WTC11 (cell line): ENCODE measurements at regions not wholly inside any gene's neighbourhood (a gene's known extent, or its start where the extent isn't known, plus 50 kb on each side); places are given as distances from the start of the nearest gene placed in this dataset.

Experiments used
- ATAC-seq: fragments of 200-7000 bp; cut with Tn5 transposase; 2 replicates; pipeline ENCODE4 v1.10.0; 2021; ENCODE audit warnings: mild to moderate bottlenecking, moderate library complexity
- CTCF ChIA-PET: fragments of 300-600 bp; sonication (Branson Sonifier 250); formaldehyde crosslinking; loops from one replicate; lab custom pipeline; 2021; ENCODE audit warnings: antibody characterized with exemption; lab: Charles Lee
- POLR2A ChIA-PET: fragments of 350-600 bp; sonication (Branson Sonifier 250); formaldehyde crosslinking; loops from one replicate; lab custom pipeline; 2021; ENCODE audit warnings: antibody characterized with exemption; lab: Charles Lee
- DNase-seq: peaks from one replicate; pipeline ENCODE4 v3.0.0; 2021; ENCODE audit warnings: low spot score
- H3K27ac Mint-ChIP-seq: 2 replicates; pipeline ENCODE4 v1.8.0; 2021; ENCODE audit warnings: mixed read lengths
- H3K27me3 Mint-ChIP-seq: 2 replicates; pipeline ENCODE4 v1.8.0; 2021; ENCODE audit warnings: low read depth, mild to moderate bottlenecking, moderate library complexity, mixed read lengths
- H3K36me3 Mint-ChIP-seq: 2 replicates; pipeline ENCODE4 v1.8.0; 2021; ENCODE audit warnings: mixed read lengths
- H3K4me1 Mint-ChIP-seq: 2 replicates; pipeline ENCODE4 v1.8.0; 2022; ENCODE audit warnings: mixed read lengths
- H3K4me3 Mint-ChIP-seq: 2 replicates; pipeline ENCODE4 v1.8.0; 2021; ENCODE audit warnings: mild to moderate bottlenecking, moderate library complexity, mixed read lengths
- H3K9me3 Mint-ChIP-seq: 2 replicates; pipeline ENCODE4 v1.8.0; 2021; ENCODE audit warnings: mixed read lengths
- CREB1 ChIP-seq: sonication (generic); formaldehyde crosslinking; IDR thresholded peaks from 2 replicates; pipeline ENCODE4 v1.8.0; 2023; ENCODE audit warnings: mild to moderate bottlenecking, missing genetic modification reagents
- CREM ChIP-seq: sonication (generic); formaldehyde crosslinking; IDR thresholded peaks from 2 replicates; pipeline ENCODE4 v1.8.1; 2022; ENCODE audit warnings: mild to moderate bottlenecking, missing genetic modification reagents, moderate library complexity
- ETV6 ChIP-seq: sonication (generic); formaldehyde crosslinking; IDR thresholded peaks from 2 replicates; pipeline ENCODE4 v1.8.1; 2022; ENCODE audit warnings: mild to moderate bottlenecking, missing genetic modification reagents
- FOXK1 ChIP-seq: sonication (generic); formaldehyde crosslinking; IDR thresholded peaks from 2 replicates; pipeline ENCODE4 v1.8.0; 2022; ENCODE audit warnings: mild to moderate bottlenecking, moderate library complexity, missing genetic modification reagents
- GRHL2 ChIP-seq: fragments of 250-450 bp; sonication (Bioruptor Pico); IDR thresholded peaks from 2 replicates; pipeline ENCODE4 v1.8.0; 2022; ENCODE audit warnings: mild to moderate bottlenecking, moderate library complexity; ENCODE audit not compliant: insufficient replicate concordance, severe bottlenecking
- HMGA2 ChIP-seq: fragments of 250-450 bp; sonication (Bioruptor Pico); IDR thresholded peaks from 2 replicates; pipeline ENCODE4 v1.4.0; 2021; ENCODE audit warnings: mild to moderate bottlenecking, moderate library complexity
- MYBL2 ChIP-seq: sonication (generic); formaldehyde crosslinking; IDR thresholded peaks from 2 replicates; pipeline ENCODE4 v1.8.1; 2023; ENCODE audit warnings: mild to moderate bottlenecking, moderate library complexity, missing genetic modification reagents
- RELA ChIP-seq: sonication (generic); formaldehyde crosslinking; IDR thresholded peaks from 2 replicates; pipeline ENCODE4 v1.8.1; 2022; ENCODE audit warnings: missing genetic modification reagents, mild to moderate bottlenecking, borderline replicate concordance
- SMAD3 ChIP-seq: sonication (generic); formaldehyde crosslinking; IDR thresholded peaks from 2 replicates; pipeline ENCODE4 v1.8.0; 2022; ENCODE audit warnings: missing genetic modification reagents, mild to moderate bottlenecking, borderline replicate concordance
- SMAD4 ChIP-seq: sonication (generic); formaldehyde crosslinking; IDR thresholded peaks from 2 replicates; pipeline ENCODE4 v1.8.0; 2022; ENCODE audit warnings: mild to moderate bottlenecking, missing genetic modification reagents
- SOX15 ChIP-seq: fragments of 250-450 bp; sonication (Bioruptor Pico); IDR thresholded peaks from 2 replicates; pipeline ENCODE4 v1.9.0; 2021; ENCODE audit warnings: mild to moderate bottlenecking
- ZNF416 ChIP-seq: fragments of 250-450 bp; sonication (Bioruptor Pico); IDR thresholded peaks from 2 replicates; pipeline ENCODE4 v1.9.0; 2021; ENCODE audit warnings: mild to moderate bottlenecking, inconsistent platforms
- TF ChIP-seq, protein P1 (sequence below): sonication (generic); formaldehyde crosslinking; IDR thresholded peaks from 2 replicates; pipeline ENCODE4 v1.8.1; 2023; ENCODE audit warnings: mild to moderate bottlenecking, missing genetic modification reagents, moderate library complexity
- TF ChIP-seq, protein P2 (sequence below): fragments of 250-450 bp; sonication (Bioruptor Pico); IDR thresholded peaks from 2 replicates; pipeline ENCODE4 v2.1.2; 2022; ENCODE audit warnings: mild to moderate bottlenecking, moderate library complexity
- TF ChIP-seq, protein P3 (sequence below): sonication (generic); formaldehyde crosslinking; IDR thresholded peaks from 2 replicates; pipeline ENCODE4 v1.8.0; 2022; ENCODE audit warnings: mild to moderate bottlenecking, missing genetic modification reagents
- TF ChIP-seq, protein P4 (sequence below): fragments of 250-450 bp; sonication (Bioruptor Pico); IDR thresholded peaks from 2 replicates; pipeline ENCODE4 v1.8.0; 2021; ENCODE audit warnings: mild to moderate bottlenecking
- TF ChIP-seq, protein P5 (sequence below): sonication (generic); formaldehyde crosslinking; IDR thresholded peaks from 2 replicates; pipeline ENCODE4 v1.8.0; 2022; ENCODE audit warnings: mild to moderate bottlenecking, missing genetic modification reagents
- TF ChIP-seq, protein P6 (sequence below): sonication (generic); formaldehyde crosslinking; IDR thresholded peaks from 2 replicates; pipeline ENCODE4 v1.8.1; 2023; ENCODE audit warnings: mild to moderate bottlenecking, missing genetic modification reagents, moderate library complexity
- TF ChIP-seq, protein P7 (sequence below): fragments of 250-450 bp; sonication (Bioruptor Pico); IDR thresholded peaks from 2 replicates; pipeline ENCODE4 v1.9.0; 2021; ENCODE audit warnings: mild to moderate bottlenecking

DNA sequence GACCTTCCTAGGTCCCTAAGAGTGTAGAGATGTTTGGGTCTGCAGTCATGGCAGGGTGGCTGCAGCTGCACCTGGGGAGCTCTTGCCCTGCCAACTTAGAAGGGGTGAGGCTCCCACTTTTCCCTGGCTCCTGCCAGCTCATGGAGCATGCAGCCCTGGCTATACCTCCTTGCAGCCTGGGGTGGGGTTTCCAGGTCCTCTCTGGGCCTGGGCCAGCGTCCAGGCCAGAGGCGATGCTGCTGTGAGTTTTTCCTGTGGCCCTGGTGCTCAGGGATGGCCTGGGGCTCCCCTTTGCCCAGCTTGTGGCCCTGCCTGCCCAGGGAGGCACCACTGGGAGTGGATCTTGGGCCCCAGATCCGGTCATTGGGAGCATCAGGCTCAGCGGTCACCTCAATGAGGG is 109.8 kb upstream of the FAM180A start:
- H3K27me3 Mint-ChIP-seq = peaks cover 3% of the 10 kb centered on the region; the same call in 1 of the 2 replicates
- H3K36me3 Mint-ChIP-seq = peaks cover 12% of the 10 kb centered on the region
- H3K27ac Mint-ChIP-seq = no peak overlapping the region
- H3K4me3 Mint-ChIP-seq = no peak overlapping the region
- TF ChIP-seq, protein P1, sequence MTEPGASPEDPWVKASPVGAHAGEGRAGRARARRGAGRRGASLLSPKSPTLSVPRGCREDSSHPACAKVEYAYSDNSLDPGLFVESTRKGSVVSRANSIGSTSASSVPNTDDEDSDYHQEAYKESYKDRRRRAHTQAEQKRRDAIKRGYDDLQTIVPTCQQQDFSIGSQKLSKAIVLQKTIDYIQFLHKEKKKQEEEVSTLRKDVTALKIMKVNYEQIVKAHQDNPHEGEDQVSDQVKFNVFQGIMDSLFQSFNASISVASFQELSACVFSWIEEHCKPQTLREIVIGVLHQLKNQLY (CRISPR knock-in tag) = no peak
- TF ChIP-seq, protein P2, sequence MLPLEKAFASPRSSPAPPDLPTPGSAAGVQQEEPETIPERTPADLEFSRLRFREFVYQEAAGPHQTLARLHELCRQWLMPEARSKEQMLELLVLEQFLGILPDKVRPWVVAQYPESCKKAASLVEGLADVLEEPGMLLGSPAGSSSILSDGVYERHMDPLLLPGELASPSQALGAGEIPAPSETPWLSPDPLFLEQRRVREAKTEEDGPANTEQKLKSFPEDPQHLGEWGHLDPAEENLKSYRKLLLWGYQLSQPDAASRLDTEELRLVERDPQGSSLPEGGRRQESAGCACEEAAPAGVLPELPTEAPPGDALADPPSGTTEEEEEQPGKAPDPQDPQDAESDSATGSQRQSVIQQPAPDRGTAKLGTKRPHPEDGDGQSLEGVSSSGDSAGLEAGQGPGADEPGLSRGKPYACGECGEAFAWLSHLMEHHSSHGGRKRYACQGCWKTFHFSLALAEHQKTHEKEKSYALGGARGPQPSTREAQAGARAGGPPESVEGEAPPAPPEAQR (CRISPR knock-in tag) = no peak
- TF ChIP-seq ZNF416 (no peak), RELA (CRISPR knock-in tag) (no peak), SMAD3 (CRISPR knock-in tag) (no peak), CREB1 (CRISPR knock-in tag) (no peak), SOX15 (CRISPR knock-in tag) (no peak), MYBL2 (CRISPR knock-in tag) (no peak), HMGA2 (CRISPR knock-in tag) (no peak), CREM (CRISPR knock-in tag) (no peak), ETV6 (CRISPR knock-in tag) (no peak), GRHL2 (no peak), SMAD4 (CRISPR knock-in tag) (no peak), FOXK1 (CRISPR knock-in tag) (no peak)
- TF ChIP-seq, protein P3, sequence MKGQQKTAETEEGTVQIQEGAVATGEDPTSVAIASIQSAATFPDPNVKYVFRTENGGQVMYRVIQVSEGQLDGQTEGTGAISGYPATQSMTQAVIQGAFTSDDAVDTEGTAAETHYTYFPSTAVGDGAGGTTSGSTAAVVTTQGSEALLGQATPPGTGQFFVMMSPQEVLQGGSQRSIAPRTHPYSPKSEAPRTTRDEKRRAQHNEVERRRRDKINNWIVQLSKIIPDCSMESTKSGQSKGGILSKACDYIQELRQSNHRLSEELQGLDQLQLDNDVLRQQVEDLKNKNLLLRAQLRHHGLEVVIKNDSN (CRISPR knock-in tag) = no peak
- TF ChIP-seq, protein P4, sequence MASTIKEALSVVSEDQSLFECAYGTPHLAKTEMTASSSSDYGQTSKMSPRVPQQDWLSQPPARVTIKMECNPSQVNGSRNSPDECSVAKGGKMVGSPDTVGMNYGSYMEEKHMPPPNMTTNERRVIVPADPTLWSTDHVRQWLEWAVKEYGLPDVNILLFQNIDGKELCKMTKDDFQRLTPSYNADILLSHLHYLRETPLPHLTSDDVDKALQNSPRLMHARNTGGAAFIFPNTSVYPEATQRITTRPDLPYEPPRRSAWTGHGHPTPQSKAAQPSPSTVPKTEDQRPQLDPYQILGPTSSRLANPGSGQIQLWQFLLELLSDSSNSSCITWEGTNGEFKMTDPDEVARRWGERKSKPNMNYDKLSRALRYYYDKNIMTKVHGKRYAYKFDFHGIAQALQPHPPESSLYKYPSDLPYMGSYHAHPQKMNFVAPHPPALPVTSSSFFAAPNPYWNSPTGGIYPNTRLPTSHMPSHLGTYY (CRISPR knock-in tag) = no peak
- TF ChIP-seq, protein P5, sequence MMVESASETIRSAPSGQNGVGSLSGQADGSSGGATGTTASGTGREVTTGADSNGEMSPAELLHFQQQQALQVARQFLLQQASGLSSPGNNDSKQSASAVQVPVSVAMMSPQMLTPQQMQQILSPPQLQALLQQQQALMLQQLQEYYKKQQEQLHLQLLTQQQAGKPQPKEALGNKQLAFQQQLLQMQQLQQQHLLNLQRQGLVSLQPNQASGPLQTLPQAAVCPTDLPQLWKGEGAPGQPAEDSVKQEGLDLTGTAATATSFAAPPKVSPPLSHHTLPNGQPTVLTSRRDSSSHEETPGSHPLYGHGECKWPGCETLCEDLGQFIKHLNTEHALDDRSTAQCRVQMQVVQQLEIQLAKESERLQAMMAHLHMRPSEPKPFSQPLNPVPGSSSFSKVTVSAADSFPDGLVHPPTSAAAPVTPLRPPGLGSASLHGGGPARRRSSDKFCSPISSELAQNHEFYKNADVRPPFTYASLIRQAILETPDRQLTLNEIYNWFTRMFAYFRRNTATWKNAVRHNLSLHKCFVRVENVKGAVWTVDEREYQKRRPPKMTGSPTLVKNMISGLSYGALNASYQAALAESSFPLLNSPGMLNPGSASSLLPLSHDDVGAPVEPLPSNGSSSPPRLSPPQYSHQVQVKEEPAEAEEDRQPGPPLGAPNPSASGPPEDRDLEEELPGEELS (CRISPR knock-in tag) = no peak
- TF ChIP-seq, protein P6, sequence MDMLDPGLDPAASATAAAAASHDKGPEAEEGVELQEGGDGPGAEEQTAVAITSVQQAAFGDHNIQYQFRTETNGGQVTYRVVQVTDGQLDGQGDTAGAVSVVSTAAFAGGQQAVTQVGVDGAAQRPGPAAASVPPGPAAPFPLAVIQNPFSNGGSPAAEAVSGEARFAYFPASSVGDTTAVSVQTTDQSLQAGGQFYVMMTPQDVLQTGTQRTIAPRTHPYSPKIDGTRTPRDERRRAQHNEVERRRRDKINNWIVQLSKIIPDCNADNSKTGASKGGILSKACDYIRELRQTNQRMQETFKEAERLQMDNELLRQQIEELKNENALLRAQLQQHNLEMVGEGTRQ (CRISPR knock-in tag) = no peak
- TF ChIP-seq, protein P7, sequence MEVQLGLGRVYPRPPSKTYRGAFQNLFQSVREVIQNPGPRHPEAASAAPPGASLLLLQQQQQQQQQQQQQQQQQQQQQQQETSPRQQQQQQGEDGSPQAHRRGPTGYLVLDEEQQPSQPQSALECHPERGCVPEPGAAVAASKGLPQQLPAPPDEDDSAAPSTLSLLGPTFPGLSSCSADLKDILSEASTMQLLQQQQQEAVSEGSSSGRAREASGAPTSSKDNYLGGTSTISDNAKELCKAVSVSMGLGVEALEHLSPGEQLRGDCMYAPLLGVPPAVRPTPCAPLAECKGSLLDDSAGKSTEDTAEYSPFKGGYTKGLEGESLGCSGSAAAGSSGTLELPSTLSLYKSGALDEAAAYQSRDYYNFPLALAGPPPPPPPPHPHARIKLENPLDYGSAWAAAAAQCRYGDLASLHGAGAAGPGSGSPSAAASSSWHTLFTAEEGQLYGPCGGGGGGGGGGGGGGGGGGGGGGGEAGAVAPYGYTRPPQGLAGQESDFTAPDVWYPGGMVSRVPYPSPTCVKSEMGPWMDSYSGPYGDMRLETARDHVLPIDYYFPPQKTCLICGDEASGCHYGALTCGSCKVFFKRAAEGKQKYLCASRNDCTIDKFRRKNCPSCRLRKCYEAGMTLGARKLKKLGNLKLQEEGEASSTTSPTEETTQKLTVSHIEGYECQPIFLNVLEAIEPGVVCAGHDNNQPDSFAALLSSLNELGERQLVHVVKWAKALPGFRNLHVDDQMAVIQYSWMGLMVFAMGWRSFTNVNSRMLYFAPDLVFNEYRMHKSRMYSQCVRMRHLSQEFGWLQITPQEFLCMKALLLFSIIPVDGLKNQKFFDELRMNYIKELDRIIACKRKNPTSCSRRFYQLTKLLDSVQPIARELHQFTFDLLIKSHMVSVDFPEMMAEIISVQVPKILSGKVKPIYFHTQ (CRISPR knock-in tag) = no peak
- DNase-seq (no peak), ATAC-seq (no peak)
- ChIA-PET CTCF (no interaction called here), POLR2A (no interaction called here)
- peaks cover 16% of the 10 kb centered on the region for H3K4me1 Mint-ChIP-seq
- H3K9me3 Mint-ChIP-seq = peaks cover 32% of the 10 kb centered on the region
